A549 (cell line): ENCODE measurements at regions not wholly inside any gene's neighbourhood (a gene's known extent, or its start where the extent isn't known, plus 50 kb on each side); places are given as distances from the start of the nearest gene placed in this dataset.

Experiments used
- ATAC-seq, 2 experiments: fragments of 200-7000 bp in 1 of 2; fragments of >200 bp in 1 of 2; cut with Nextera tagmentation in 1 of 2; cut with Tn5 transposase in 1 of 2; 3 replicates each; pipeline versions ENCODE4 v1.8.0 to v1.9.1; 2018 to 2020; ENCODE audit warnings: mild to moderate bottlenecking in 1 of 2, moderate library complexity in 1 of 2
- CTCF ChIA-PET: fragments of 300-600 bp; sonication (Branson Sonifier 250); formaldehyde crosslinking; extraction: SDS; loops from one replicate; lab custom pipeline; 2021; ENCODE audit warnings: antibody characterized with exemption, inconsistent platforms; lab: Yijun Ruan, JAX
- POLR2A ChIA-PET: fragments of 350-600 bp; formaldehyde crosslinking; extraction: SDS; loops from one replicate; lab custom pipeline; 2021; ENCODE audit warnings: antibody characterized with exemption, inconsistent platforms; lab: Yijun Ruan, JAX
- DNase-seq, 2 experiments: peaks; one replicate each; pipeline versions ENCODE4 v3.0.0 to v3.0.0-alpha.2; 2011 to 2016; ENCODE audit warnings: low read depth in 1 of 2, low spot score in 1 of 2
- FAIRE-seq: peaks from 2 replicates; lab custom pipeline; 2011; peaks lifted over from hg19 to GRCh38; lab: Jason Lieb, UNC
- H3K27ac ChIP-seq, 2 experiments: fragments of >200 bp; sonication (Bioruptor Twin); formaldehyde crosslinking; 3 replicates each; pipeline ENCODE4 v1.5.1; 2016 to 2017
- H3K4me1 ChIP-seq: fragments of >200 bp; sonication (Bioruptor Twin); formaldehyde crosslinking; 3 replicates; pipeline ENCODE4 v1.6.1; 2016
- H3K4me2 ChIP-seq: fragments of >200 bp; sonication (Bioruptor Twin); formaldehyde crosslinking; 3 replicates; pipeline ENCODE4 v1.6.1; 2016
- H3K4me3 ChIP-seq: fragments of >200 bp; sonication (Bioruptor Twin); formaldehyde crosslinking; 3 replicates; pipeline ENCODE4 v1.5.1; 2016
- H3K9me3 ChIP-seq: fragments of >200 bp; sonication (Bioruptor Twin); formaldehyde crosslinking; 3 replicates; pipeline ENCODE4 v1.6.1; 2016
- BCL3 ChIP-seq: fragments of >200 bp; sonication (Bioruptor Twin); formaldehyde crosslinking; IDR thresholded peaks from 3 replicates; pipeline ENCODE4 v1.6.1; 2016
- CBX8 ChIP-seq: fragments of 200-600 bp; sonication (generic); IDR thresholded peaks from 2 replicates; pipeline ENCODE4 v1.6.1; 2016
- CHD2 ChIP-seq: fragments of 150-350 bp; IDR thresholded peaks from 2 replicates; pipeline ENCODE4 v1.6.1; 2014; ENCODE audit warnings: low read length; ENCODE audit not compliant: partially characterized antibody
- CTCF ChIP-seq: fragments of >200 bp; sonication (Bioruptor Twin); formaldehyde crosslinking; IDR thresholded peaks from 3 replicates; pipeline ENCODE4 v1.5.1; 2016
- EHF ChIP-seq: fragments of 250-450 bp; sonication (Bioruptor Pico); IDR thresholded peaks from 2 replicates; pipeline ENCODE4 v1.5.0; 2020; ENCODE audit warnings: mild to moderate bottlenecking
- EHMT2 ChIP-seq: fragments of 200-600 bp; sonication (generic); IDR thresholded peaks from 2 replicates; pipeline ENCODE4 v1.6.1; 2016; ENCODE audit warnings: antibody characterized with exemption, low read depth, mild to moderate bottlenecking, moderate library complexity
- FOXS1 ChIP-seq: fragments of 250-450 bp; sonication (Bioruptor Pico); IDR thresholded peaks from 2 replicates; pipeline ENCODE4 v1.5.0; 2020; ENCODE audit warnings: mild to moderate bottlenecking, moderate library complexity
- HEYL ChIP-seq: fragments of 250-450 bp; sonication (Bioruptor Pico); IDR thresholded peaks from 2 replicates; pipeline ENCODE4 v1.8.0; 2021; ENCODE audit warnings: mild to moderate bottlenecking, moderate library complexity
- JUNB ChIP-seq: fragments of >200 bp; sonication (Bioruptor Twin); formaldehyde crosslinking; IDR thresholded peaks from 2 replicates; pipeline ENCODE4 v1.6.1; 2016
- KDM5A ChIP-seq: fragments of 200-600 bp; sonication (generic); IDR thresholded peaks from 2 replicates; pipeline ENCODE4 v1.6.1; 2016; ENCODE audit warnings: antibody characterized with exemption, mild to moderate bottlenecking
- RAD21 ChIP-seq, 2 experiments: fragments of >200 bp in 1 of 2; sonication (Bioruptor Twin) in 1 of 2; formaldehyde crosslinking in 1 of 2; IDR thresholded peaks in 1 of 2; conservative IDR thresholded peaks in 1 of 2; 2 replicates in 1 of 2; 3 replicates in 1 of 2; pipeline ENCODE4 v1.6.1; 2012 to 2018; ENCODE audit warnings: inconsistent platforms in 1 of 2
- RNF2 ChIP-seq: fragments of 200-600 bp; sonication (generic); IDR thresholded peaks from 2 replicates; pipeline ENCODE4 v1.6.1; 2016; ENCODE audit warnings: low read depth, mild to moderate bottlenecking, antibody characterized with exemption, moderate library complexity, borderline replicate concordance
- ZC3H11A ChIP-seq: fragments of 450-650 bp; IDR thresholded peaks from 2 replicates; pipeline ENCODE4 v1.6.1; 2014; ENCODE audit warnings: antibody characterized with exemption, mild to moderate bottlenecking
- WGBS: methylation state at CpG from one replicate; pipeline ENCODE4 v1.1.6; 2017; ENCODE audit errors: missing lambda C conversion rate; 5-methylcytosine and 5-hydroxymethylcytosine counted together
- TF ChIP-seq, protein P1 (sequence below): IDR thresholded peaks from 2 replicates; pipeline ENCODE4 v1.6.1; 2012; ENCODE audit warnings: low read depth, borderline replicate concordance

DNA sequence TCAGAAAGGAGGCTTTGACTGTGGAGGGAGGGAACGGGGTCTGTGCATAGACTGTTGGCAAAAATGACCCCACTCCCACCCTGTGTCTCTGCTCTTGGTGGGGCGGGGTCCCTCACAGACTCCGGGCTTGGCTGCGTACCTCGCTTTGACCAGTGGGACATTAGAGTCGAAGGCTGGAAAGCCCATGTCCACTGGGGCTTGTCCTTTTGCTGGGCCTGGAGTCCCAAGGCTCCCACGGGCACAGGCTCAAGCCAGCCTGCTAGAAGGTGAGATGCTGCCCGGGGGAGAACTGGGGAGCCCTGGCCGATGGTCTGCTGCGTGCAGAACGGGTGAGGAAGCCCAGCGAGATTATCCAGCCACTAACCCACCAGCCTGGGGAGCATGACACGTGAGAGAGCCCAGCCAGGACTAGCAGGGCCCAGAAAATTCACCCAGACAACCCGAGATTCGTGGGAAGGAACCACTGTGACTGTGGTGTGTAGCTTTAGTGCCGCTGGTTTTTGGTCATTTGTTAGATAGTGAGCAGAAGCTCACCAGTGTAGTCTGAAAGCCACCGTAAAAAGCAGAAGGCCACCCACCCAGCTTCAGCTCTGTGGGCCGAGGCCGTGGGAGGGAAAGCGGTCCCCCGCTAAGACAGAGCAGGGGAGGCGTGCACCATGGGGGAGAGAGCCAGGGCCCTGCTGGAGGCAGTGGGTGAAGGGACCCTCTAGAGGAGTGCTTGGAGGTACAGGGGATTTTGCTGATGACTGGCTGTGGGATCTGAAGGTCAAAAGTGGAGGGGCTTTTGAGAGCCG is 78.3 kb upstream of the C1orf174 start:
- CTCF ChIA-PET: no interaction called here
- POLR2A ChIA-PET: no interaction called here

DNA sequence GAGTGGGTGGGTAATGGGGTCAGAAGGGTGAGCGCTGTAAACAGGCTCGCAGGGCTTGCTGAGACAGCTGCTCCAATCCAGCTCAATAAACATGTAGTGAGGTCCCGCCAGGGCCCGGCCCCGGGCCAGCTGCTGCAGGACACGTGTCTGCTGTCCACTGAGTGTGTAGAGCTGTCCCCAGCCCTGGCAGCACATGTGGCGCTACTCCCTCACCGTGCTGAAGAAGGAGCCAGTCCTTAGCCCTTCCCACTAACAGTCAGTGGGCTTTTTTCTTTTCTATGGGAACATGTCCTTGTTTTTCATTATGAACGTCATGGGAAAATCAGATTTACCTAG is 78.9 kb upstream of the C1orf174 start:
- 58% methylated on average over 5 of the region's 9 CpGs for WGBS
- POLR2A ChIA-PET: no interaction called here
- Histone ChIP-seq H3K9me3 (no peaks in the 10 kb centered on the region), H3K4me3 (no peak overlapping the region), H3K27ac (no peak overlapping the region)
- ATAC-seq: no peak
- CTCF ChIA-PET: no interaction called here
- TF ChIP-seq CTCF (no peak), KDM5A (no peak), EHMT2 (no peak), CHD2 (no peak), BCL3 (no peak)
- TF ChIP-seq, protein P1, sequence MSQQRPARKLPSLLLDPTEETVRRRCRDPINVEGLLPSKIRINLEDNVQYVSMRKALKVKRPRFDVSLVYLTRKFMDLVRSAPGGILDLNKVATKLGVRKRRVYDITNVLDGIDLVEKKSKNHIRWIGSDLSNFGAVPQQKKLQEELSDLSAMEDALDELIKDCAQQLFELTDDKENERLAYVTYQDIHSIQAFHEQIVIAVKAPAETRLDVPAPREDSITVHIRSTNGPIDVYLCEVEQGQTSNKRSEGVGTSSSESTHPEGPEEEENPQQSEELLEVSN: no peak
- TF ChIP-seq, all 56 proteins: peak for 0
- Histone ChIP-seq H3K4me2 (no peak overlapping the region), H3K4me1 (no peaks in the 10 kb centered on the region)
- DNase-seq (no peak), FAIRE-seq (no peak)

More for the DNA sequence above, 78.3 kb upstream of the C1orf174 start:
- H3K4me1 ChIP-seq: no peaks in the 10 kb centered on the region
- ATAC-seq (no peak), FAIRE-seq (no peak), DNase-seq (no peak)
- no peak overlapping the region for H3K27ac ChIP-seq
- H3K4me2 ChIP-seq: no peak overlapping the region
- no peak overlapping the region for H3K4me3 ChIP-seq
- H3K9me3 ChIP-seq: no peaks in the 10 kb centered on the region
- 41% methylated on average over 9 of the region's 23 CpGs for WGBS
- no peak for TF ChIP-seq JUNB
- no peak for TF ChIP-seq FOXS1 (CRISPR knock-in tag)
- TF ChIP-seq BCL3: no peak
- no peak for TF ChIP-seq CBX8
- no peak for TF ChIP-seq RNF2
- no peak for TF ChIP-seq HEYL (CRISPR knock-in tag)
- no peak for TF ChIP-seq ZC3H11A
- no peak for TF ChIP-seq EHF (CRISPR knock-in tag)
- TF ChIP-seq RAD21 (conservative IDR thresholded peaks at IDR 0.05 in 1 of 2, IDR thresholded peaks at IDR 0.05 in 1 of 2): no peak

GRCh38 chr1:3981261-3981660 is 81.2 kb upstream of the C1orf174 start:
- ChIA-PET CTCF (no interaction called here), POLR2A (no interaction called here)
- DNase-seq (no peak), ATAC-seq (no peak), FAIRE-seq (no peak)
- no peak overlapping the region for H3K4me3 ChIP-seq
- H3K4me1 ChIP-seq: no peaks in the 10 kb centered on the region
- H3K9me3 ChIP-seq: no peaks in the 10 kb centered on the region
- no peak overlapping the region for H3K4me2 ChIP-seq
- WGBS: 13% methylated on average over 1 of the region's 5 CpGs
- H3K27ac ChIP-seq: no peak overlapping the region
- TF ChIP-seq KDM5A: no peak
